Choroid plexus epithelial cell (primary cell): ENCODE measurements at regions not wholly inside any gene's neighbourhood (a gene's known extent, or its start where the extent isn't known, plus 50 kb on each side); places are given as distances from the start of the nearest gene placed in this dataset.
A peak's percentile ranks its signal among the peaks of the same experiment; 100 is the strongest.

Experiments used
- DNase-seq: peaks from one replicate; pipeline ENCODE4 v3.0.0-alpha.2; 2010; ENCODE audit warnings: low read depth
- H3K4me3 ChIP-seq: 2 replicates; pipeline ENCODE4 v1.5.1; 2011; ENCODE audit warnings: low read depth, mild to moderate bottlenecking, control low read depth, low read length, moderate library complexity
- TF ChIP-seq, protein P1 (sequence below): conservative IDR thresholded peaks from 2 replicates; pipeline ENCODE4 v1.5.1; 2011; ENCODE audit warnings: low read depth, mild to moderate bottlenecking, control low read depth, inconsistent platforms, low read length, moderate library complexity

DNA sequence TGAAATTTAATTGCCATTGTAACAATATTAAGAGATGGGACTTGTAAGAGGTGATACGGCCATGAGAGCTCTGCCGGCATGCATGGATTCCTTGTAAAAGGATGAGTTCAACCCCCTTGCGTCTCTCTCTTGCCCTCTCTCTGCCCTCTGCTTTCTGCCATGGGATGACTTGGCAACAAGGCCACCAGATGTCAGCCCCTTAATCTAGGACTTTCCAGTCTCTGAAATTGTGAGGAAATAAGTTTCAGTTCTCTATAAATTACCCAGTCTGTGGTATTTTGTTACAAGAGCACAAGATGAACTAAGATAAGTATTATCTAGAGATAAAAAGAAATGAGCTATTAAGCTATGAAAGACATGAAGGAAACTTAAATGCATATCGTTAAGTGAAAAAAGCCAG is 145.7 kb upstream of the AHR start:
- no peak overlapping the region for H3K4me3 ChIP-seq
- TF ChIP-seq, protein P1, sequence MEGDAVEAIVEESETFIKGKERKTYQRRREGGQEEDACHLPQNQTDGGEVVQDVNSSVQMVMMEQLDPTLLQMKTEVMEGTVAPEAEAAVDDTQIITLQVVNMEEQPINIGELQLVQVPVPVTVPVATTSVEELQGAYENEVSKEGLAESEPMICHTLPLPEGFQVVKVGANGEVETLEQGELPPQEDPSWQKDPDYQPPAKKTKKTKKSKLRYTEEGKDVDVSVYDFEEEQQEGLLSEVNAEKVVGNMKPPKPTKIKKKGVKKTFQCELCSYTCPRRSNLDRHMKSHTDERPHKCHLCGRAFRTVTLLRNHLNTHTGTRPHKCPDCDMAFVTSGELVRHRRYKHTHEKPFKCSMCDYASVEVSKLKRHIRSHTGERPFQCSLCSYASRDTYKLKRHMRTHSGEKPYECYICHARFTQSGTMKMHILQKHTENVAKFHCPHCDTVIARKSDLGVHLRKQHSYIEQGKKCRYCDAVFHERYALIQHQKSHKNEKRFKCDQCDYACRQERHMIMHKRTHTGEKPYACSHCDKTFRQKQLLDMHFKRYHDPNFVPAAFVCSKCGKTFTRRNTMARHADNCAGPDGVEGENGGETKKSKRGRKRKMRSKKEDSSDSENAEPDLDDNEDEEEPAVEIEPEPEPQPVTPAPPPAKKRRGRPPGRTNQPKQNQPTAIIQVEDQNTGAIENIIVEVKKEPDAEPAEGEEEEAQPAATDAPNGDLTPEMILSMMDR = no peak
- DNase-seq = no peak

DNA sequence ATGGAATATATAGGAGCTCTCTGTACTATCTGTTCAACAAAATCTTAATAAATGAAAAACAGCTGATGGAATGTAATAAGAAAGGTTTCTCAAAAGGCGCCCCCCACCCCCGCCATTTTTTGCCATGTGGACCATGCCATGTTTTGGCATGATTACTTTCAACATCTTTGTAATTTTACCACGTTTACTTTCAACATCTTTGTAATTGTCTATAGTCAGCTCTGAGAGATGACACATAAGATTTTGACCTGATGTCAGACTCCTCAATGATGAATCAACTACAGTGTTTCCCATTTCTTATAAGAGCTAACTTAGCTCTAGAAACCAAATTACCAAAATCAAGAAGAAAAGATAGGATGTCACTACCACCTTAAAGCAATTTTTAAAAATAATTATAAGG is 144.9 kb upstream of the AHR start:
- TF ChIP-seq, protein P1 = no peak
- no peak overlapping the region for H3K4me3 ChIP-seq
- DNase-seq = peak; percentile 13

DNA sequence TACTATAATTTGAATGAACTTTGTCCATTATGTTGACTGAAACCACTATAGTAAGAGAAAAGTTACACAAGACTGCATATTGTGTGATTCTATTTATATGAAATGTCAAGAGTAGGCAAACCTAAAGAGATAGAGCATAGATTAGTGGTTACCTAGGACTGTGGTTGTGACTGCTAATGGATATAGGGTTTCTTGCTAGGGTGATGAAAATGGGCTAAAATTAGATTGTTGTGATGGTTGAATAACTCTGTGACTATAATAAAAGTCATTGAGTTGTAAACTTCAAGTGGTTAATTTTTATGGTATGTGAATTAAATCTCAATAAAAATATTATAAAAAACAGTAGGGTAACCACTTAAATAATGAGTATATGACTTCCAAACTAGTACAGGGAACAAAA is 142.9 kb upstream of the AHR start:
- H3K4me3 ChIP-seq = no peak overlapping the region
- TF ChIP-seq, protein P1 = no peak
- DNase-seq = no peak

DNA sequence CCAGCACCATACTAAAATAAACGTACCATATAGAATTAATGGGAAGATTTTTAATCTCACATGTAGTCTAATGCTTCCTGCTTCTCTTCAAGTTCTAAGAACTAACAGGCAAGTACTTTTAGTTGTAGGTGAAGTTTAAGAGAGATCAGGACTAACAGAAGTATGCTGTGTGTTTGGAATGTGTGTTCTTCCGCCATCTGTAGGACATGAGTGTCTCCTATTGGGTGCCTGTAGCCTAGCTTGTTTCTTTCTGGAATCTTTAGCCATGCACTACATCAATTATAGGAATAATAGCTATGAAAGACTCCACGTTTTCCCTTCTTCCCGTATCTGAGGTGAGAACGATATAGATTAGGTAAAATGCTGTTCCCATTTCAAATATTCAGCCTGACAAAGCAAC is 140.2 kb upstream of the AHR start:
- DNase-seq = peak; percentile 13
- TF ChIP-seq, protein P1 = no peak
- H3K4me3 ChIP-seq = no peak overlapping the region

DNA sequence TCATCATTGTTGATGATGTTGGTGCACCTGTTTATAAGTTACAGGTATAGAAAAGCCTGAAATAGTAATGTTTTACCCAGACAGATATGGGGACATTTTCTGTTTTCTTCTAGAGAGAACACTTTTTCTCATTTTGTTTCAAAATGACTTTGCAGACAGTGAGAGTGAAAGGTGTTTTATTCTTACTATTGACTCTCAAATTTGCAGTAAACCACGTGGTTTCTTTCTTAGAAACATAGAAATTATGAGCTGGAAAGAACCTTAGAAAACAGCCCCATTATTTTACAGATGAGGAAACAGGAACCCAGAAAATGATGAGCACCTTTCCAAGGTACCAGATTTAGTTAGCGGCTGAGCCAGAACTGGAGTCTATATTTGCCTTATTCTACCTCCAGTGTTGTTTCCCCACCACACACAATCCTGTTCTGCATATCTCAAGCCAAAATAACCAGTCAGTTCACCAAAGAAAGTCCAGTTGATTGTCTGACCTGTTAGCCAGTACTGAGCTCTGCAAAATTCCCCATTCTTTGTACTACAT is 138.9 kb upstream of the AHR start:
- H3K4me3 ChIP-seq = no peak overlapping the region
- DNase-seq = no peak
- TF ChIP-seq, protein P1 = no peak

DNA sequence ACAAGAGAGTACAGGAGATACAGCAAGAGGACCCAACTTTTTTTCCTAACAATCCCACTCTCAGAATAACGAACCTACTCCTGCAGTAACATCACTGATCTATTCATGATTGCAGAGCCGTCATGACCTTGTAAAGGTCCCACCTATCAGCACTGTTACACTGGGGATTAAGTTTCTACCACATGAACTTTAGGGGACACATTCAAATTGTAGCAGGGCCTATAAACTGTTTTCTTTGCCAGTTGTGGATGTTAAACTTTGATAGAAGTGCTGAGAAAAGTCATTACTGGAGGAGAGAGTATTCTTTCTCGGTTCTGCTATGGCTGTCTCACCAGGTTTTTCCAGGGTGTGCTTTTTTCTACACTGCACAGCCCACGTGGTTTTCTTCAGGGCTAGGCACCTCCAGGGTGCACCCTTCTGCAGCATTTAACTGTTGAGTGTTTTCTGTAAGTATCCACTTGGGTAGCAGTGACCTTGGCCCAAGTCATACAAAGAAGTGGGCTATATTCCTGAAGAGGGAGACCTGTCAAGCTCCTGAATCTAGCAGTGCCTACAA is 131.6 kb upstream of the AHR start:
- DNase-seq = no peak
- no peak overlapping the region for H3K4me3 ChIP-seq
- TF ChIP-seq, protein P1 = no peak

DNA sequence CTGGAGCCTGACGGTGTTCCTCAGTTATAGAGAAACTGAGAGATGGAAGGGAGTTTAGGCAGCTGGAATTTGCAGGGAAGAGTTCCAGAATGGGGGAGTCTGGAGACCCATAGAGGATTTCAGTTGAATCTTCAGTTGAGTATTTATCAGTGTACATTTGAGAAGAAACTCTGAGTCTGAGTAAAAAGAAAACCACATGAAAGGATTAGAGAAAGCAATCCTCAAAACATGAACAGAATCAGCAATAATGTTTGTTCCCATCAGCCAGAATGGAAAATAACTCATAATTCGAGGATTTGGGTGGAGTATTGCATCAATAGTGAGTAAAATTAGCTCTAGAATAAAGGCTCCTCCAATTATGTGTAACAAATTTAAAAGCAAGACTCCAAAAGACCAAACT is 130.0 kb upstream of the AHR start:
- no peak overlapping the region for H3K4me3 ChIP-seq
- TF ChIP-seq, protein P1 = no peak
- no peak for DNase-seq
